Right atrium auricular region (tissue), 2 donors: ENCODE measurements at regions not wholly inside any gene's neighbourhood (a gene's known extent, or its start where the extent isn't known, plus 50 kb on each side); places are given as distances from the start of the nearest gene placed in this dataset.

Experiments
- DNase-seq: peaks from one replicate; pipeline ENCODE4 v3.0.0-alpha.2; 2019; ENCODE audit warnings: low spot score
- H3K27ac ChIP-seq, 2 donors: fragments of 200-600 bp; sonication (generic); 1 replicate in 1 of 2; 2 replicates in 1 of 2; pipeline ENCODE4 v1.5.1; 2016 to 2019
- H3K27me3 ChIP-seq, 2 donors: fragments of 200-600 bp; sonication (generic); one replicate each; pipeline versions ENCODE4 v1.5.1 to v1.6.0; 2017 to 2019
- H3K36me3 ChIP-seq: fragments of 200-600 bp; sonication (generic); one replicate; pipeline ENCODE4 v1.5.1; 2016
- H3K4me1 ChIP-seq, 2 donors: fragments of 200-600 bp; sonication (generic); one replicate each; pipeline versions ENCODE4 v1.5.1 to v1.6.0; 2017 to 2019
- H3K4me3 ChIP-seq, 2 donors: fragments of 200-600 bp; sonication (generic); 1 replicate in 1 of 2; 2 replicates in 1 of 2; pipeline ENCODE4 v1.5.1; 2017 to 2019; ENCODE audit warnings: mild to moderate bottlenecking in 1 of 2, moderate library complexity in 1 of 2
- H3K9me3 ChIP-seq, 2 donors: fragments of 200-600 bp; sonication (generic); one replicate each; pipeline ENCODE4 v1.5.1; 2019
- CTCF ChIP-seq, 2 donors: fragments of 200-600 bp; sonication (generic); IDR thresholded peaks; one replicate each; pipeline ENCODE4 v1.5.1; 2019; ENCODE audit warnings: antibody characterized with exemption in 2 of 2

- no peak for DNase-seq
- peaks cover 0 to 20% of the 10 kb centered on the region in 2 donors for H3K9me3 ChIP-seq
- H3K4me1 ChIP-seq = no peaks in the 10 kb centered on the region
- no peak overlapping the region for H3K4me3 ChIP-seq
- no peak overlapping the region for H3K27ac ChIP-seq
- no peak for TF ChIP-seq CTCF (IDR thresholded peaks at IDR 0.05)
- no peaks in the 10 kb centered on the region for H3K27me3 ChIP-seq
- H3K36me3 ChIP-seq = no peaks in the 10 kb centered on the region
Observed at GRCh38 chr7:121810831-121811672, 61.9 kb upstream of the PTPRZ1 start.

- H3K9me3 ChIP-seq = peaks cover 0 to 20% of the 10 kb centered on the region in 2 donors
- no peak overlapping the region for H3K4me3 ChIP-seq
- no peak for TF ChIP-seq CTCF (IDR thresholded peaks at IDR 0.05)
Observed at GRCh38 chr7:121807078-121807477, 65.9 kb upstream of the PTPRZ1 start.

GRCh38 chr7:121803039-121803438 lies 69.9 kb upstream of the PTPRZ1 start:
- no peak for TF ChIP-seq CTCF (IDR thresholded peaks at IDR 0.05)
- no peak for DNase-seq

More at GRCh38 chr7:121807078-121807477, 65.9 kb upstream of the PTPRZ1 start:
- Histone ChIP-seq H3K27ac (no peak overlapping the region), H3K4me1 (no peaks in the 10 kb centered on the region), H3K27me3 (no peaks in the 10 kb centered on the region), H3K36me3 (no peaks in the 10 kb centered on the region)
- no peak for DNase-seq

GRCh38 chr7:121800916-121801675 lies 71.9 kb upstream of the PTPRZ1 start:
- H3K4me1 ChIP-seq = no peaks in the 10 kb centered on the region
- H3K36me3 ChIP-seq = no peaks in the 10 kb centered on the region
- H3K4me3 ChIP-seq = no peak overlapping the region
- H3K9me3 ChIP-seq = no peaks in the 10 kb centered on the region
- no peaks in the 10 kb centered on the region for H3K27me3 ChIP-seq
- TF ChIP-seq CTCF (IDR thresholded peaks at IDR 0.05) = no peak
- DNase-seq = no peak
- no peak overlapping the region for H3K27ac ChIP-seq

More at GRCh38 chr7:121803039-121803438, 69.9 kb upstream of the PTPRZ1 start:
- no peak overlapping the region for H3K4me3 ChIP-seq
- H3K36me3 ChIP-seq = no peaks in the 10 kb centered on the region
- H3K9me3 ChIP-seq = peaks cover 0 to 19% of the 10 kb centered on the region in 2 donors
- no peaks in the 10 kb centered on the region for H3K27me3 ChIP-seq
- H3K27ac ChIP-seq = no peak overlapping the region
- no peaks in the 10 kb centered on the region for H3K4me1 ChIP-seq

GRCh38 chr7:121798896-121799295 lies 74.1 kb upstream of the PTPRZ1 start:
- H3K4me3 ChIP-seq = no peak overlapping the region

More at GRCh38 chr7:121798896-121799295, 74.1 kb upstream of the PTPRZ1 start:
- H3K27me3 ChIP-seq = no peaks in the 10 kb centered on the region
- H3K36me3 ChIP-seq = no peaks in the 10 kb centered on the region
- no peaks in the 10 kb centered on the region for H3K9me3 ChIP-seq
- no peak for TF ChIP-seq CTCF (IDR thresholded peaks at IDR 0.05)
- DNase-seq = no peak
- no peaks in the 10 kb centered on the region for H3K4me1 ChIP-seq
- no peak overlapping the region for H3K27ac ChIP-seq
